ENCODE measurements at regions not wholly inside any gene's neighbourhood (a gene's known extent, or its start where the extent isn't known, plus 50 kb on each side); places are given as distances from the start of the nearest gene placed in this dataset.
"Not testable (repeated sequence)": the region's sequence is repeated elsewhere in the genome, so short reads cannot be mapped to it uniquely, and the experiment has no call there.

GRCh38 chr2:130248355-130248754 is 50.1 kb upstream of the TUBA3E start:
- not testable (repeated sequence) for TF ChIP-seq CTCF (IDR thresholded peaks at IDR 0.05); ESRRA (CRISPR knock-in tag; IDR thresholded peaks at IDR 0.05; ENCODE audit: borderline replicate concordance); IRF1 (CRISPR knock-in tag; IDR thresholded peaks at IDR 0.05); ATF3 (CRISPR knock-in tag; conservative IDR thresholded peaks at IDR 0.05); NR2C2 (CRISPR knock-in tag; IDR thresholded peaks at IDR 0.05)

All from WTC11 (cell line).